Activated CD4-positive, alpha-beta T cell treated with anti-CD3 and anti-CD28 coated beads, Interleukin-2, amount 10 ng/mL, durations not matched to agents 7 days and 5 days (primary cell): ENCODE measurements at regions not wholly inside any gene's neighbourhood (a gene's known extent, or its start where the extent isn't known, plus 50 kb on each side); places are given as distances from the start of the nearest gene placed in this dataset.

Experiments
- CTCF ChIA-PET: fragments of 350-600 bp; sonication (Branson Sonifier 250); formaldehyde crosslinking; loops from one replicate; lab custom pipeline; 2021; ENCODE audit warnings: antibody characterized with exemption; lab: Charles Lee
- POLR2A ChIA-PET: fragments of 350-600 bp; sonication (Branson Sonifier 250); formaldehyde crosslinking; loops from one replicate; lab custom pipeline; 2021; ENCODE audit warnings: antibody characterized with exemption; lab: Charles Lee
- DNase-seq: peaks from one replicate; pipeline ENCODE4 v3.0.0-alpha.2; 2020
- H3K27ac Mint-ChIP-seq: one replicate; pipeline ENCODE4 v1.8.0; 2021; ENCODE audit warnings: mild to moderate bottlenecking, moderate library complexity, mixed read lengths
- H3K27me3 Mint-ChIP-seq: one replicate; pipeline ENCODE4 v1.8.0; 2021; ENCODE audit warnings: mixed read lengths
- H3K36me3 Mint-ChIP-seq: one replicate; pipeline ENCODE4 v1.8.0; 2021; ENCODE audit warnings: low read depth, mixed read lengths
- H3K4me1 Mint-ChIP-seq: one replicate; pipeline ENCODE4 v1.8.0; 2021; ENCODE audit warnings: mixed read lengths
- H3K4me3 Mint-ChIP-seq: one replicate; pipeline ENCODE4 v1.8.0; 2021; ENCODE audit warnings: mild to moderate bottlenecking, moderate library complexity, mixed read lengths
- H3K9me3 Mint-ChIP-seq: one replicate; pipeline ENCODE4 v1.8.0; 2021; ENCODE audit warnings: mixed read lengths

DNA sequence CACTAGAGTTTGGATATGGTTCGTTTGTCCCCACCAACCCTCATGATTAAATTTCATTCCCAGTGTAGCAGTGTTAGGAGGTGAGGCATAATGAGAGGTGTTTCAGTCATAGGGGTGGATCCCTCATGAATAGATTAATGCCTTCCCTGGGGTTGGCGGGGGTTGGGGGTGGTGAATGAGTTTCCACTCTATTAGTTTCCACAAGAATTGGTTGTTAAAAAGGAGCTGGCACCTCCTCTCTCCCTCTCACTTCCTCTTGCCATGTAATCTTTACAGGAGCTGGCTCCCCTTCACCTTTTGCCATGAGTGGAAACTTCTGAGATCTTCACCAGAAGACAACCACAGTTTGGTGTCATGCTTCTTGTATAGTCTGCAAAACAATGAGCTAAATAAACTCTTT is 333.7 kb downstream of the ENC1 start:
- ChIA-PET POLR2A (no interaction called here), CTCF (interaction anchor here (1.2 kb wide), 1 partner anchor 19 kb away, joined by 3 read pairs; no protein-coding TSS in a partner anchor)
- Mint-ChIP-seq H3K27me3 (peaks cover 7% of the 10 kb centered on the region), H3K4me3 (no peak overlapping the region), H3K4me1 (no peaks in the 10 kb centered on the region), H3K9me3 (no peaks in the 10 kb centered on the region), H3K27ac (no peak overlapping the region), H3K36me3 (no peaks in the 10 kb centered on the region)
- no peak for DNase-seq

DNA sequence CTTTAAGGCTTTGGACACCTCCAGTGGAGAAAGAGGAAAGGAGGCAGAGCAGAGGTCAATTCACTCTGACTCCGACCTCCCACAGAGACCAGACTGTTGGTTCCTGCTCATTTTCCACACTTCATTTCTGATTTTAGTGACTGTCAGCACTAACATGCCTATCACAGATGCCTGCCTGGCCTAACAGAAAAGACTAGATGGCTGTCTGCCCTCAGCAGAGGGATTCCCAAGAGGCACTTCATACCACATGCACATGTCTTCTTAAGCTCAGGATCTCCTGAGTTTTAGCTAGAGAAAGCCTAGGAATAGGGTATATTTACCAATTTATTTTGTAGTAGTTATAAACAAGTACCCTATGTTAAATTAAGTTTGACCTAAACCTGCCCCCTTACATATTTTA is 336.0 kb downstream of the ENC1 start:
- no peaks in the 10 kb centered on the region for H3K4me1 Mint-ChIP-seq
- ChIA-PET CTCF (no interaction called here), POLR2A (no interaction called here)
- no peak overlapping the region for H3K4me3 Mint-ChIP-seq
- no peak for DNase-seq
- no peak overlapping the region for H3K27ac Mint-ChIP-seq
- no peaks in the 10 kb centered on the region for H3K9me3 Mint-ChIP-seq
- H3K36me3 Mint-ChIP-seq: no peaks in the 10 kb centered on the region
- peaks cover 4% of the 10 kb centered on the region for H3K27me3 Mint-ChIP-seq

DNA sequence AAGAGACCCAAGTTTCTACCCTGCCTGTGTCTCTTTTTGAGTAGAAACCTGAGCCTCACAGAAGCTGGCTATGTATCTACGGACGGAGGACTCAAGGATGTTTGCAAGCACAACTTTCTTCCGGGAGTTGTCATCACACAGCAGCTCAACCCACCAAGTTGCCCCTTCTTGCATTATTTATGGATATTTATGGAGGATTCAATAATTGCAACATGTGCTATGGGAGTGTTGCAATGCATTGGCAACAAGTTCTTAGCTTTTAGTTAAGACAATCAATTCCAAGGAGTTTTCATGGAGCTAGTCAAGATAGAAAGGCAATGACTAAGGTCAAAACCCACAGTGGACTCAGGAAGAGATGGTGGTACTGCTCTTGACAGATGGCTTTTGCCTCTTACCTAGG is 336.9 kb downstream of the ENC1 start:
- H3K9me3 Mint-ChIP-seq: no peaks in the 10 kb centered on the region
- no peak overlapping the region for H3K27ac Mint-ChIP-seq
- POLR2A ChIA-PET: no interaction called here

DNA sequence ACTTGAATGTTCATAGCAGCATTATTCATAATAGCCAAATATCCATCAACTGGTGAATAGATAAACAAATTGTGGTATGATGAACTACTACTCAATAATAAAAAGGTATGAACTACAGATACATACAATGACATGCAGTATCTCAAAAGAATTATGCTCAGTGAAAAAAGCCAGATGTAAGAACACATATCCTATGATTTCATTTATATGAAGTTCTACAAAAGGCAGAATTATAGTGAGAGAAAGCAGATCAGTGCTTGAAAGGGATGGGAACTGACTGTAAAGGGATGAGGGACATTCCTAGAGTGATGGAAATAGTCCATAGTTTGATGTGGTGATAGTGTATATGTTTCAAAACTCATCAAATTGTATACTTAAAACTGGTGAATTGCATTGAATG is 339.0 kb downstream of the ENC1 start:
- Mint-ChIP-seq H3K27ac (no peak overlapping the region), H3K27me3 (peaks cover 4% of the 10 kb centered on the region), H3K9me3 (no peaks in the 10 kb centered on the region), H3K36me3 (no peaks in the 10 kb centered on the region), H3K4me1 (no peaks in the 10 kb centered on the region), H3K4me3 (no peak overlapping the region)
- CTCF ChIA-PET: no interaction called here
- no peak for DNase-seq
- POLR2A ChIA-PET: no interaction called here

More for the DNA sequence above, 336.9 kb downstream of the ENC1 start:
- no peak overlapping the region for H3K4me3 Mint-ChIP-seq
- no peaks in the 10 kb centered on the region for H3K4me1 Mint-ChIP-seq
- peaks cover 4% of the 10 kb centered on the region for H3K27me3 Mint-ChIP-seq
- DNase-seq: no peak
- H3K36me3 Mint-ChIP-seq: no peaks in the 10 kb centered on the region
- CTCF ChIA-PET: no interaction called here

DNA sequence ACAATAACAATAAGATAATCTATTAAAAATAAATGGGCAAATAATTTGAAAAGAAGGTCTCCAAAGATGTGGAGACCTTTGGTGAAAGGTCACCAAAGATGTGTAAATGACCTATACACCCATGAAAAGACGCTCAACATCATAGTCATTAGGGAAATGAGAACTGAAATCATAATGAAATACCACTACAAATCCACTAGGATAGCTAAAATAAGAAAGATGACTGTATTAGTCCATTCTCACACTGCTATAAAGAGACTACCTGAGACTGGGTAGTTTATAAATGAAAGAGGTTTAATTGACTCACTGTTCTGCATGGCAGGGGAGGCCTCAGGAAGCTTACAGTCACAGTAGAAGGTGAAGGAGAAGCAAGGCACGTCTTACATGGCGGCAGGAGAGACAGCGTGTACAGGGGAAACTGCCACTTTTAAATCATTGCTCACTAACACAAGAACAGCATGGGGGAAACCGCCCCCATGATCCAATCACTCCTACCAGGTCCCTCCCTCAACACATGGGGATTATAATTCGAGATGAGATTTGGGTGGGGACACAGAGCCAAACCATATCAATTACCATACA is 339.6 kb downstream of the ENC1 start:
- POLR2A ChIA-PET: no interaction called here
- Mint-ChIP-seq H3K4me1 (no peaks in the 10 kb centered on the region), H3K27me3 (peaks cover 4% of the 10 kb centered on the region), H3K36me3 (no peaks in the 10 kb centered on the region), H3K27ac (no peak overlapping the region), H3K9me3 (no peaks in the 10 kb centered on the region), H3K4me3 (no peak overlapping the region)
- CTCF ChIA-PET: no interaction called here
- no peak for DNase-seq

DNA sequence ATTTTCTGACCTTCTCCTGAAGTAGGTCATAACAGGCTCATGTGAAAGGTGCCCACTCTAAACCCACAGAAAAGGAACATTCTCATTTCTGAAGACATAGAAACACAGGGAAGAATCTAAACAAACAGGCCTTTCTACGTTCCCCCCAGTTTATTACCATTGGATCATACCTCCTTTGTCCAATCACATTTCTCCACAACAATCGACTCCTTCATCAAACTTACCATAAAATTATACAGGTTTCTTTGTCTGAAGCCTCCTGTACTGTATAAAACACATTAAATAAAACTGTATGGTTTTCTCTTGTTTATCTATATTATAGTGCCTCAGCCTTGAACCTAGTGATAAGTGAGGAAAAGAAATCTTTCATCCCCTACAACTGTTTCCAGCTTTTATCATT is 340.7 kb downstream of the ENC1 start:
- Mint-ChIP-seq H3K36me3 (no peaks in the 10 kb centered on the region), H3K4me1 (no peaks in the 10 kb centered on the region), H3K9me3 (no peaks in the 10 kb centered on the region), H3K27me3 (peaks cover 2% of the 10 kb centered on the region), H3K27ac (no peak overlapping the region), H3K4me3 (no peak overlapping the region)
- DNase-seq: no peak
- ChIA-PET POLR2A (no interaction called here), CTCF (no interaction called here)

DNA sequence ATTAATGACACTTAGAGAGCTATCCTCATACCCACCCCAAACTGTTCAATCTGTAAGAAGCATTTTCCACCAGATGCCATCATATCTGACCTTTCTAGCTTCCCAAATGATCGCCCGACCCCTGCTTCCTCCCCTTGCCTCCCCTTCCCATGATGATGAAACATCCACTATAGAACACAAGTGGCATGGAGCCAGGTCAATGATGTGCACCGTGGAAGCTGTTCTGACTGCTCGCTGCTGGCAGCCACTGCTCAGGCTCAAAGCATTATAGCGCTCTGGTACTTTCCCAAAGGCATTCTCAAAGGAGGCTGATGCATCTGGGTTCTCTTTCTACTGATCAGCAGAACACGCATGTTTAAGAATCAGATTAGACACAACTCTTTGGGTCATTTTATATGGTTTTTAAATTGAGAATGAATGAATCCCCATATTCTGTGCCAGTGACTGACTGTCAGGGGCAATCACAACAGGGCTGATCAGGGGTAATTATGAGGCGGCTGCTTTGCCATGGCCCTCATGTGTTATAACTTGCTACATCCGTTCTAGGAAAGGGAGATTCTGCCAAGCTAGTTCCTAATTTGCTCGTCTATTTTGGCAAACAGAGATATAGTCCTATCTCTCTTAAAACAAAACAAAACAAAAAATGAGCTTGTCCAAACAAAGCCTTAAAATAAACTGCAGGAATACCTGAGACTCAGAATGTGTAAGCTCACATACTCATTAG is 343.7 kb downstream of the ENC1 start:
- Mint-ChIP-seq H3K9me3 (no peaks in the 10 kb centered on the region), H3K4me1 (no peaks in the 10 kb centered on the region), H3K27ac (no peak overlapping the region), H3K4me3 (no peak overlapping the region), H3K27me3 (peaks cover 4% of the 10 kb centered on the region), H3K36me3 (no peaks in the 10 kb centered on the region)
- CTCF ChIA-PET: no interaction called here
- no peak for DNase-seq
- POLR2A ChIA-PET: no interaction called here

DNA sequence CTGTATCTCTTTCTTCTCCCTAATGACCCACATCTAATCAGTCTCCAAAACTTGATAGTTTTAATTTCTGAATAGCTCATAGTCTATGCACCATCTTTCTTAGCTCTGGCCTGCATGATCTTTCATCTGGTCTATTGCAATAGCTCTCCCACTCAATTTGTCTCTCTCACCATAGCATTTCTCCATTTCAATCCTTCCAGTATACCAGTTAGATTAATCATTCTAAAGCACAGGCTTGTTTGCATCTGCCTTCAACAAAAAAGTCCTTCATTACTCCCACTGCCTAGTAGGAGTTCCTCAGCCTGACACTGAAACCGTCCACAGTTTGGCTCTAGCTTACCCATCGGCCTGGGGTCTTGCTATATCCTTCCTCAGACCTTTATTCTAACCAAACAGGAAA is 344.9 kb downstream of the ENC1 start:
- Mint-ChIP-seq H3K4me1 (no peaks in the 10 kb centered on the region), H3K4me3 (no peak overlapping the region), H3K27ac (no peak overlapping the region), H3K9me3 (no peaks in the 10 kb centered on the region), H3K36me3 (no peaks in the 10 kb centered on the region), H3K27me3 (peaks cover 5% of the 10 kb centered on the region)
- ChIA-PET POLR2A (no interaction called here), CTCF (no interaction called here)
- DNase-seq: no peak

DNA sequence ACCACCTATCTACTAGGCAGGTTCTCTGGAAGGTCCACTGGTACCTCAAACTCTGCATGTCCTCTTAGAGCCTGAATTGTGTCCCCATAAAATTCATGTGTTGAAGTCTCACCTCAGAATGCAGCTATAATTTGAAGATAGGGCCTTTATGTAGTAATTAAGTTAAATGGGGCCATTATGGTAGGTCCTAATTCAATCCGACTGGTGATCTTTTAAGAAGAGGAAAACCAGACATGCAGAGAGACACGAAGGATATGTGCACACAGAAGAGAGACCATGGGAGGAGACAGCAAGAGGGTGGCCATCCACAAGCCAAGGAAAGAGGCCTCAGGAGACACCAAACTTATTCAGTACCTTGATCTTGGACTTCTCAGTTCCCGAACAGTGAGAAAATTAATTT is 345.4 kb downstream of the ENC1 start:
- Mint-ChIP-seq H3K4me1 (no peaks in the 10 kb centered on the region), H3K27ac (no peak overlapping the region), H3K27me3 (peaks cover 9% of the 10 kb centered on the region), H3K9me3 (no peaks in the 10 kb centered on the region), H3K36me3 (no peaks in the 10 kb centered on the region), H3K4me3 (no peak overlapping the region)
- DNase-seq: no peak
- ChIA-PET CTCF (no interaction called here), POLR2A (no interaction called here)

DNA sequence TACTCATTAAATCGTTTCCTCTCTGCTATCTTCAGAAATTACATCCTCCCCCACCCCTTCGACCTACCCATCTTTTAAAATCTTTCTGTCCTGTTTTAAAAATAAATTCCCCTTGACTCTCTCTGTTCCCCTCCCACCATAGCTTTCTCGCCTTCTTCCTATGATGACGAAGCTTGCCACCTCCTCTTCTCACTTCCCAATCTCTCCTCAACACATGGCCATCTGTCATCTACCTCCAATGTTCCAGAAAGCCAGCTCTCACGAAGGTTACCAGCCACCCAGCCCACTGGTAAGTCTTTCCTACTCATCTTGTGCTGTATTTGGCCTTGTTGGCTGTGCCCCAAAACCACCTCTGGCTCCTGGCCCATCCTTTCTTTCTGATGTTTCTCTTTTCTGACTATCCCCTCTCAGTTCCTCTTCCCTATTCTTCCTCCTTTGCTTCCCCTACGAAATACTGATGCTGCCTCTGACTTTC is 346.3 kb downstream of the ENC1 start:
- Mint-ChIP-seq H3K4me3 (no peak overlapping the region), H3K9me3 (no peaks in the 10 kb centered on the region), H3K36me3 (no peaks in the 10 kb centered on the region), H3K27ac (no peak overlapping the region), H3K4me1 (no peaks in the 10 kb centered on the region), H3K27me3 (peaks cover 15% of the 10 kb centered on the region)
- ChIA-PET CTCF (no interaction called here), POLR2A (no interaction called here)
- DNase-seq: no peak

DNA sequence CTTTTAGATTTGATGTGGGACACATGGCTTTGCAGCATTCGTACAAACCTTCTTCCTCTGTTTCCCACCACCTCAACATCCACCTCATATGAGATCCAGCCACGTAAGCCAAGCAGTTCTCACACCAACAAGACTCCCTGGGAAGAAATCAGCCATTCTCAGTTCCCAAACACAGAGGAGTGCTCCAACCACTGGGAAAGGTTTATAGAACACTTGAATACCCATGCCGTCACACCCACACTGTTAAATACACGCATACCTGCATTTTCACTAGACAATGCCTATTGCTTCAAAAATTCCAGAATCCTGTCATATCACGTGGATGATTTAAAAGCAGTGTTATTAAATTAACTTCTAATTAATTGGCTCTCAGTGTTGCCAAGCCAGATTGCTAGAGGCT is 347.3 kb downstream of the ENC1 start:
- H3K4me1 Mint-ChIP-seq: no peaks in the 10 kb centered on the region
- no peak overlapping the region for H3K4me3 Mint-ChIP-seq
- POLR2A ChIA-PET: no interaction called here
- H3K27ac Mint-ChIP-seq: no peak overlapping the region
- H3K27me3 Mint-ChIP-seq: peaks cover 17% of the 10 kb centered on the region
- CTCF ChIA-PET: no interaction called here
- no peaks in the 10 kb centered on the region for H3K9me3 Mint-ChIP-seq
- no peaks in the 10 kb centered on the region for H3K36me3 Mint-ChIP-seq
- DNase-seq: no peak

DNA sequence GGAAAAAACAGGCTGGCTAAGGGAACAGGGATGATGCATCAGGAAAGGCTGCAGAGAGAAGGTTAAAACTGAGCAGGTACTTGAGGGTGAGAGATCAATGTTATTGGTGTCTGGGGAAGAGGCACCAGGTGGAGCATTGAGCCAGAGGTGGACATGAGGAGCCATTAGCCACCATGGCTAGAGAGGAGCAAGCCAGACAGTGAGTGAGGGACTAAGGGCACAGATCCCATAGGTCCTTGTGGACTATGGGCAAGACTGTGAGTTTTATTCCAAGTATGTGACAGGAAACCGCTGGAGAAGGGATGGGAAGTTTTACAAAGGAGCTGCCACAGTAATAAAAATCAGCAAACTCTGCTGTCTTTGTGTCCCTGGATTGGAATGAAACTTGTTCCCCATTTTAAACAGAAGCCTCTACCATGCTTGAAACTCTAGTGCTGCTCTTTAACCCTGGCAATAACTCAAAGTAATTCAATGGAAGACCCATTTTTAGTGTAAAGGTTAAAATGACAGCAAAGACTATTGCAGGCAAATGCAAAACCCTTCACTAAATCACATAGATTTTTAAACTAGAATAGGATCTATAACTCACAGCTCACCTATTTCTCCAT is 349.8 kb downstream of the ENC1 start:
- H3K9me3 Mint-ChIP-seq: no peaks in the 10 kb centered on the region
- no peaks in the 10 kb centered on the region for H3K36me3 Mint-ChIP-seq
- no peak overlapping the region for H3K4me3 Mint-ChIP-seq
- peaks cover 17% of the 10 kb centered on the region for H3K27me3 Mint-ChIP-seq
- no peak for DNase-seq
- no peaks in the 10 kb centered on the region for H3K4me1 Mint-ChIP-seq
- POLR2A ChIA-PET: no interaction called here
- no peak overlapping the region for H3K27ac Mint-ChIP-seq
- CTCF ChIA-PET: no interaction called here

DNA sequence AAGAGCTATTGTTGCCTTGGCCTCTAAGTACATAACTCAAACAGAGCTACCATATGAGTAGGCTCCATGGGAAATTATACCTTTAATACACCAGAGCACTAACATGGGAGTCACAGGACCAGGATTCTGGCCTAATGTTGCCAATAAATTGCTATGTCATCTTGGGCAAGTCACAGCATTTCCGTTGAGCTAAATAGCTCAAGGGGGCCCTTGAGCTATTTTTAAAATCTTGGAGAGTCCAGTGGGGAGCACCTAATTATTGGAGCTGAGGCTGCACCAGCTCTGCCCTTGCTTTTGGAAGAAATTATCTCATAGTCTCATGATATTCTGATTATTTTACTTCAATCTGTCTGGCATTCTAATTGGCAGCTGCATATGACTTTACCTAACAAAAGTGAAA is 350.8 kb downstream of the ENC1 start:
- peaks cover 17% of the 10 kb centered on the region for H3K27me3 Mint-ChIP-seq

More for the DNA sequence above, 350.8 kb downstream of the ENC1 start:
- Mint-ChIP-seq H3K4me3 (no peak overlapping the region), H3K9me3 (no peaks in the 10 kb centered on the region), H3K4me1 (no peaks in the 10 kb centered on the region), H3K36me3 (no peaks in the 10 kb centered on the region), H3K27ac (no peak overlapping the region)
- ChIA-PET CTCF (interaction anchor here (0.6 kb wide), 1 partner anchor 125 kb away, joined by 3 read pairs; no protein-coding TSS in a partner anchor), POLR2A (no interaction called here)
- no peak for DNase-seq
